Small intestine (tissue), 7 donors: ENCODE measurements at regions not wholly inside any gene's neighbourhood (a gene's known extent, or its start where the extent isn't known, plus 50 kb on each side); places are given as distances from the start of the nearest gene placed in this dataset.

Experiments
- DNase-seq, 2 donors: peaks; one replicate each; pipeline versions ENCODE4 v3.0.0 to v3.0.0-alpha.2; 2013
- FAIRE-seq: peaks from 2 replicates; lab custom pipeline; 2012; peaks lifted over from hg19 to GRCh38; lab: Jason Lieb, UNC
- H3K27ac ChIP-seq, 3 donors: one replicate each; pipeline ENCODE4 v1.5.1; 2013; ENCODE audit warnings: low read length in 2 of 3, mild to moderate bottlenecking in 2 of 3, control low read depth in 1 of 3, inconsistent platforms in 1 of 3, low read depth in 1 of 3, moderate library complexity in 1 of 3
- H3K27me3 ChIP-seq, 3 donors: one replicate each; pipeline ENCODE4 v1.6.1; 2013; ENCODE audit warnings: low read length in 3 of 3, inconsistent platforms in 1 of 3; ENCODE audit not compliant: control insufficient read depth in 3 of 3, insufficient read depth in 3 of 3
- H3K36me3 ChIP-seq, 3 donors: one replicate each; pipeline ENCODE4 v1.6.1; 2013; ENCODE audit warnings: low read length in 3 of 3, inconsistent platforms in 1 of 3, low read depth in 1 of 3, mild to moderate bottlenecking in 1 of 3, moderate library complexity in 1 of 3; ENCODE audit not compliant: control insufficient read depth in 3 of 3, insufficient read depth in 2 of 3
- H3K4me1 ChIP-seq, 3 donors: one replicate each; pipeline ENCODE4 v1.6.1; 2013; ENCODE audit warnings: low read length in 2 of 3, inconsistent platforms in 1 of 3, low read depth in 1 of 3, mild to moderate bottlenecking in 1 of 3, moderate library complexity in 1 of 3; ENCODE audit not compliant: control insufficient read depth in 3 of 3, insufficient read depth in 2 of 3
- H3K4me3 ChIP-seq, 3 donors: one replicate each; pipeline ENCODE4 v1.5.1; 2013; ENCODE audit warnings: low read length in 3 of 3, control low read depth in 1 of 3, inconsistent platforms in 1 of 3, low read depth in 1 of 3, mild to moderate bottlenecking in 1 of 3, moderate library complexity in 1 of 3
- H3K9me3 ChIP-seq, 2 donors: one replicate each; pipeline ENCODE4 v1.6.1; 2013; ENCODE audit warnings: low read depth in 1 of 2, low read length in 1 of 2; ENCODE audit not compliant: control insufficient read depth in 2 of 2, insufficient read depth in 1 of 2
- WGBS, 3 donors: extraction: QIAGEN DNeasy Blood & Tissue Kit; methylation state at CpG; one replicate each; pipeline ENCODE4 v1.1.7; 2013; 5-methylcytosine and 5-hydroxymethylcytosine counted together
- donor health status: healthy with polysubstance abuse.
- donor health status: control.
- donor health status: control.
- donor health status: Bipolar disorder and iron deficiency.
- donor health status: healthy.

- no peaks in the 10 kb centered on the region for H3K36me3 ChIP-seq
- peaks cover 0 to 13% (median 2%) of the 10 kb centered on the region in 3 donors for H3K4me1 ChIP-seq
- no peak overlapping the region for H3K4me3 ChIP-seq
- H3K27ac ChIP-seq: no peak overlapping the region
- 77 to 90% (median 85%) methylated on average over 7 of the region's 7 CpGs for WGBS, 3 donors
- H3K27me3 ChIP-seq: no peaks in the 10 kb centered on the region
- H3K9me3 ChIP-seq: no peaks in the 10 kb centered on the region
- DNase-seq: no peak
- FAIRE-seq: no peak
These were observed 94.6 kb upstream of the MAN1A1 start for GRCh38 chr6:119443993-119444641.

- Histone ChIP-seq H3K9me3 (no peaks in the 10 kb centered on the region), H3K27me3 (no peaks in the 10 kb centered on the region), H3K27ac (peak overlapping the region in 1 of 3 donors; percentile 18), H3K36me3 (no peaks in the 10 kb centered on the region), H3K4me1 (peaks cover 0 to 13% (median 2%) of the 10 kb centered on the region in 3 donors), H3K4me3 (no peak overlapping the region)
- FAIRE-seq (no peak), DNase-seq (no peak)
- 54 to 82% (median 76%) methylated on average over 9 of the region's 9 CpGs for WGBS, 3 donors
These were observed 93.2 kb upstream of the MAN1A1 start for GRCh38 chr6:119442776-119443184.

DNA sequence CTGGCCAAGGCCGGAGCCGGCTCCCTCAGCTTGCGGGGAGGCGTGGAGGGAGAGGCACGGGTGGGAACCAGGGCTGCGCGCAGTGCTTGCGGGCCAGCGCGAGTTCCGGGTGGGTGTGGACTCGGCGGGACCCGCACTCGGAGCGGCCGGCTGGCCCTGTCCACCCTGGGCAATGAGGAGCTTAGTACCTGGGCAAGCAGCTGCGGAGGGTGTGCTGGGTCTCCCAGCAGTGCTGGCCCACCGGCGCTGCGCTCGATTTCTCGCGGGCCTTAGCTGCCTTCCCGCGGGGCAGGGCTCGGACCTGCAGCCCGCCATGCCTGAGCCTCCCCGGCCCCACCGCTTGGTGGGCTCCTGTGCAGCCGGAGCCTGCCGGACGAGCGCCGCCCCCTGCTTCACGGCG, 91.4 kb upstream of the MAN1A1 start:
- Histone ChIP-seq H3K4me1 (peaks cover 0 to 5% (median 0%) of the 10 kb centered on the region in 3 donors), H3K4me3 (no peak overlapping the region), H3K27me3 (no peaks in the 10 kb centered on the region), H3K9me3 (no peaks in the 10 kb centered on the region), H3K27ac (no peak overlapping the region), H3K36me3 (no peaks in the 10 kb centered on the region)
- DNase-seq (no peak), FAIRE-seq (no peak)
- WGBS, 3 donors: 98 to 99% (median 98%) methylated on average over 32 to 37 of the region's 37 CpGs

DNA sequence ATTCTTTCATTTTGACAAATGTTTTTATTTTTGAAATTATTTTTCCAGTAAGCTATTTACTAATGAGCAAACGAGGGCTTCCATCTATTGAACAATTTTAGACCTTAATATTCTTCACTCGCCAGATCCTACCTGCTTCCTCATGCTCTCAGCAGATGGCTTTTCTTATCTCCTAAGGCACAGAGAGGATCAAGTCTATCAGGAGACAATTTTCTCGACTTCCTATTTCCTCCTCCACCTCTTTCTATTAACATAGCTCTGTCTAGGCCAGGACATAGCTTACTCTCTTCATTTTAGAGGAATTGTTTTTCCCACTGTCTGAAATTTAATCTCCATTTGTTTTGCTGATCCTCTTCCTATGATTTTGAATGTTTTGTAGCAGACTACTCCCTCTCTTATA, 87.0 kb upstream of the MAN1A1 start:
- WGBS, 3 donors: 28 to 53% (median 30%) methylated on average over 3 of the region's 3 CpGs
- Histone ChIP-seq H3K27ac (no peak overlapping the region), H3K27me3 (no peaks in the 10 kb centered on the region)

DNA sequence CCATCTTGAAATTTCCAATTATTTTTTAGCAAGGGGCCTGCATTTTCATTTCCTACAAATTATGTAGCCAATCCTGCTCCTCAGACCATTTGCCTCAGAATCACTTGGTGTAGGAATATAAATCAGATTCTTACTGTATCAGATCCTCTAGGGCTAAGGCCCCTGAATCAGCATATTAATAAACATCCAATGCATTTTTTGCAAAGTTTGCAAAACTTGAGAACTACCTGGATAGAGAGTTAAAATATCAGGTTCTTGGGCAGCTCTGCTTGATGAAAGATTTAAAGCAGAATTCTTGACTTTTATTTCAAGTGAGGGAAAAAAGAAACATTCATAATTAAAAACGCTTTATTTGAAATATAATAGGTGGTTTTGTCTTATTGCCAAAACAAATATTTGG, 82.2 kb upstream of the MAN1A1 start:
- no peak overlapping the region for H3K4me3 ChIP-seq
- no peak for FAIRE-seq

More for the DNA sequence above, 87.0 kb upstream of the MAN1A1 start:
- H3K4me3 ChIP-seq: no peak overlapping the region
- no peaks in the 10 kb centered on the region for H3K4me1 ChIP-seq
- H3K36me3 ChIP-seq: no peaks in the 10 kb centered on the region
- FAIRE-seq (no peak), DNase-seq (peak in 1 of 2 donors; percentile 45)
- H3K9me3 ChIP-seq: no peaks in the 10 kb centered on the region

DNA sequence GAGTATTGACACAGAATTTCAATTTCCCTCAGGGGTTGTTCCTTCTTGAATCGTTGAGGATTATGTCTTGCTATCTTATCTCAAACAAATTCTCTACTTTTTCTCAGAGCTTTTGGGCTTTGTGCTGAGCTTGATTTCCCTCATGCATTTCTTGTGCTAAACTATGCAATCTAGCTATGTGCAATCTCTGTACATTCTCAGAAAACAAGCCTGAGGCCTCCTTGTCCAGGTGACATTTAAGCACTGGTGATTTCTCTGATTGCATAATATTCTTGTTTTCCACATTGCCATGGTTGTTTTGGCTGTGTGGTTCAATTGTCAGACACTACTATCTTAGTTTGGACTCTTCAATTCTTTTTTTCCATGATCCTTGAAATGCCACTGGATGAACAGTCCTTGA, 81.2 kb upstream of the MAN1A1 start:
- H3K27me3 ChIP-seq: no peaks in the 10 kb centered on the region
- 29 to 75% (median 50%) methylated on average over 1 of the region's 1 CpG for WGBS, 3 donors
- no peaks in the 10 kb centered on the region for H3K4me1 ChIP-seq
- no peaks in the 10 kb centered on the region for H3K36me3 ChIP-seq
- no peak for DNase-seq
- no peak overlapping the region for H3K27ac ChIP-seq
- H3K4me3 ChIP-seq: no peak overlapping the region
- no peaks in the 10 kb centered on the region for H3K9me3 ChIP-seq
- FAIRE-seq: no peak

More for the DNA sequence above, 82.2 kb upstream of the MAN1A1 start:
- H3K27me3 ChIP-seq: no peaks in the 10 kb centered on the region
- no peaks in the 10 kb centered on the region for H3K9me3 ChIP-seq
- 84 to 94% (median 87%) methylated on average over 1 of the region's 1 CpG for WGBS, 3 donors
- H3K27ac ChIP-seq: no peak overlapping the region
- H3K4me1 ChIP-seq: no peaks in the 10 kb centered on the region
- DNase-seq: no peak
- no peaks in the 10 kb centered on the region for H3K36me3 ChIP-seq

- FAIRE-seq (no peak), DNase-seq (peak in 1 of 2 donors; percentile 32)
- Histone ChIP-seq H3K4me3 (no peak overlapping the region), H3K4me1 (no peaks in the 10 kb centered on the region), H3K36me3 (no peaks in the 10 kb centered on the region), H3K27ac (peak overlapping the region in 1 of 3 donors; percentile 11), H3K27me3 (no peaks in the 10 kb centered on the region), H3K9me3 (peaks cover 0 to 2% of the 10 kb centered on the region in 2 donors)
These were observed 79.1 kb upstream of the MAN1A1 start for GRCh38 chr6:119428633-119429032.

GRCh38 chr6:119426619-119427018, 77.1 kb upstream of the MAN1A1 start:
- Histone ChIP-seq H3K4me3 (no peak overlapping the region), H3K27me3 (no peaks in the 10 kb centered on the region), H3K36me3 (no peaks in the 10 kb centered on the region), H3K27ac (no peak overlapping the region), H3K4me1 (no peaks in the 10 kb centered on the region), H3K9me3 (peaks cover 0 to 3% of the 10 kb centered on the region in 2 donors)
- DNase-seq (no peak), FAIRE-seq (no peak)
- 88 to 94% (median 92%) methylated on average over 3 of the region's 3 CpGs for WGBS, 3 donors

DNA sequence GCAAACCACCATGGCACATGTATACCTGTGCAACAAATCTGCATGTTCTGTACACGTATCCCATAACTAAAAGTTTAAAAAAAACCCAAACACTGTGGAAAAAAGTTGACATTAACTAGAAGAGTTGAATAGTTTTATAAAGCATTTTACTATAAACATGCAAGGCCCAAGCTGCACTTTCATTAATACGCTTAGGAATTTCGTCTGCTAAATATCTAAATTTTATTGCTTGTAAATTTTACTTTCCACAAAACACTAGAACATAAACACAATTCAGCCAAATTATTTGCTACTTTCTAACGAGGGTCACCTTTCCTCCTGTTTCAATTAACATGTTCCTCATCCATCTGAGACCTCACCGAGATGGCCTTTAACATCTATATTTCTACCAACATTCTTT, 74.4 kb upstream of the MAN1A1 start:
- Histone ChIP-seq H3K4me3 (no peak overlapping the region), H3K27ac (no peak overlapping the region), H3K4me1 (no peaks in the 10 kb centered on the region), H3K36me3 (no peaks in the 10 kb centered on the region), H3K27me3 (no peaks in the 10 kb centered on the region), H3K9me3 (peaks cover 0 to 3% of the 10 kb centered on the region in 2 donors)
- 89 to 92% (median 90%) methylated on average over 5 of the region's 5 CpGs for WGBS, 3 donors
- no peak for DNase-seq
- FAIRE-seq: no peak
